Effector memory CD4-positive, alpha-beta T cell (primary cell): ENCODE measurements at regions not wholly inside any gene's neighbourhood (a gene's known extent, or its start where the extent isn't known, plus 50 kb on each side); places are given as distances from the start of the nearest gene placed in this dataset.
A peak's percentile ranks its signal among the peaks of the same experiment; 100 is the strongest.

ENCODE experiments used
- DNase-seq, 3 donors: peaks; one replicate each; pipeline ENCODE4 v3.0.0-alpha.2; 2020
- H3K27ac ChIP-seq: 2 replicates; pipeline ENCODE4 v1.7.0; 2013; ENCODE audit warnings: mild to moderate bottlenecking, low read length, moderate library complexity; ENCODE audit not compliant: insufficient read depth, poor library complexity, severe bottlenecking
- H3K27me3 ChIP-seq: replicated peaks from 2 replicates; pipeline ENCODE4 v1.7.0; 2013; ENCODE audit warnings: mild to moderate bottlenecking, low read length; ENCODE audit not compliant: insufficient read depth, control insufficient read depth, poor library complexity, severe bottlenecking
- H3K36me3 ChIP-seq: 2 replicates; pipeline ENCODE4 v1.7.0; 2013; ENCODE audit warnings: mild to moderate bottlenecking, low read length, moderate library complexity; ENCODE audit not compliant: control insufficient read depth, insufficient read depth
- H3K4me1 ChIP-seq: 2 replicates; pipeline ENCODE4 v1.7.0; 2013; ENCODE audit warnings: low read length, mild to moderate bottlenecking; ENCODE audit not compliant: control insufficient read depth, insufficient read depth, poor library complexity, severe bottlenecking
- H3K4me3 ChIP-seq: 2 replicates; pipeline ENCODE4 v1.7.0; 2013; ENCODE audit warnings: low read length, low read depth, mild to moderate bottlenecking; ENCODE audit not compliant: insufficient read depth, poor library complexity, severe bottlenecking
- H3K9me3 ChIP-seq: 2 replicates; pipeline ENCODE4 v1.7.0; 2013; ENCODE audit warnings: mild to moderate bottlenecking, low read length, moderate library complexity; ENCODE audit not compliant: control insufficient read depth

DNA sequence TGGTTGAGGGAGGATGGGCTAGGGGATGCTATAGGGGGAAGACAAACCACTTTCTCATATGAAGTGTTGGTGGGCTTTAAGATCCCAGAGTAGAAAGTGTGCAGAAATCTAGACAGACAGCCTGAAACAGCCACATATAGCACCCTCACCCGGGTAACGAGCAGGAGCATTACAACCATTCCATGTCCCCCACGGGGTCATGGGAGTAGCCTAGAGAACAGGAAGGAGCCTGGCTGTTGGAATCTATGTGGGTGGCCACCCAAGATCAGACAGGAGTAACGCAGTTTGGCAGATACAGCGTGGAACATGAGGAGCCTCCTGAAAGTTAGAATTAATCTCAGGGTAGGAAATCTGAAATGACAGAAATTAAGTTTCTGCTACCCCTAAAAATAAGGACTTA is 146.1 kb upstream of the RAI14 start:
- Histone ChIP-seq H3K27ac (no peak overlapping the region), H3K36me3 (no peaks in the 10 kb centered on the region), H3K9me3 (no peaks in the 10 kb centered on the region), H3K4me3 (no peak overlapping the region), H3K27me3 (no peaks in the 10 kb centered on the region), H3K4me1 (no peaks in the 10 kb centered on the region)
- no peak for DNase-seq

DNA sequence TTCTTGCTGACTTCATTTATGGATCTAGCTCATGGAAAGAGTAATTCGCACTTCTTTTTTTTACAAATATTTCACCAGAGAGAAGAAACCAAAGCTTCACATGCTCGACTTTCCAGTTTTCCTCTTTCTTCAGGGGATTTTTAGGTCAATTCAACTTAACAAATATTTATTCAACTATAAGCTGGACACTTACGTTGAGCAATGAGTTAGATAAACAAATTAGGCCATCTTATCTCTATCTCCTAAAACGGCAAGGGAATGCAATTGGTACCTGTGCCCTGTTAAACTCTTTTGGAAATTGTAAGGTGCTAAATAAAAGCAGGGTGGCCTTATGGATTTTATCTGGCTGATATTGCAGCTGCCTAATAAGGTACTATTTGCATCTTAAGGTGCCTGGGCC is 145.1 kb upstream of the RAI14 start:
- no peak for DNase-seq

DNA sequence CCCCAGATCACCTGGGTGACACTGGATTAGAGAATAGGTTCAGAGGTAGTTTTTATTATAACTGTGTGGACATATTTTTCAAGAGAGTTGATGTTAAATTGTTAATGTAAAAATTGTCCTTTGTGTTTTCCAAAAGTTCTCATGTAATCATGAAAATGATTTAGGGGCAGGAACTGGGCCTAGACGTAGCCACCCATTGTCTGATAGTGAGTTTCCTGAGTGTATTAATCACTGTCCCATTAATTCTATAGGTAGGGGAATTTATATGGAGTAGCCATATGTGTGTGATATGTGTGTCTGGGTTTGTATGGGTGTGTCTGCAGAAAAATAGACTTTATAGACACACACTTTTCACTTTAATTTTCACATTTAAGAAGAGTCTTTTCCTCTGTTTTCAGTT is 144.6 kb upstream of the RAI14 start:
- Histone ChIP-seq H3K27me3 (no peaks in the 10 kb centered on the region), H3K36me3 (no peaks in the 10 kb centered on the region), H3K4me1 (no peaks in the 10 kb centered on the region), H3K9me3 (no peaks in the 10 kb centered on the region), H3K27ac (no peak overlapping the region), H3K4me3 (no peak overlapping the region)
- no peak for DNase-seq

More for the DNA sequence above, 145.1 kb upstream of the RAI14 start:
- Histone ChIP-seq H3K36me3 (no peaks in the 10 kb centered on the region), H3K27ac (no peak overlapping the region), H3K4me1 (no peaks in the 10 kb centered on the region), H3K9me3 (no peaks in the 10 kb centered on the region), H3K4me3 (no peak overlapping the region), H3K27me3 (no peaks in the 10 kb centered on the region)

DNA sequence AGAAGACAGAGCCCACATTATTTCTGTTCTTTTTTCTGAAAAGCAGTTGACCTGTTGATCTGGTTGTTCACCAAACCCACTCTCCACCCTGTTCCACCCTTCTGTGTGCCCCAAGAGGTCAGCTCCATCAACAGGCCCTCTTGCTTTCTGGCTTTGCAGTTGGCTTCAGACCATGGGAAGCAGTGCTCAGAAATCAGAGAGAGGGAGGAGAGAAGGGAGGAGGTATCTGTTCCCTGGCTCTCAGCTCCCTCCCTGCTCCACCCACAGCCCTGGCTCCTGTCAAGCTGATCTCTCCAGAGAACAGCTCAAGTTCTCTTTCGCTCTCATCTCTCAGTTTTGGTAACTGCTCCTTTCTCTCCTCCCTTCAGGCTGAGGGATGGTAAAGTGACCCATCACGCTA is 144.2 kb upstream of the RAI14 start:
- H3K9me3 ChIP-seq = no peaks in the 10 kb centered on the region
- H3K4me3 ChIP-seq = no peak overlapping the region
- H3K36me3 ChIP-seq = no peaks in the 10 kb centered on the region
- H3K27me3 ChIP-seq = no peaks in the 10 kb centered on the region
- no peaks in the 10 kb centered on the region for H3K4me1 ChIP-seq
- DNase-seq = no peak
- H3K27ac ChIP-seq = no peak overlapping the region

DNA sequence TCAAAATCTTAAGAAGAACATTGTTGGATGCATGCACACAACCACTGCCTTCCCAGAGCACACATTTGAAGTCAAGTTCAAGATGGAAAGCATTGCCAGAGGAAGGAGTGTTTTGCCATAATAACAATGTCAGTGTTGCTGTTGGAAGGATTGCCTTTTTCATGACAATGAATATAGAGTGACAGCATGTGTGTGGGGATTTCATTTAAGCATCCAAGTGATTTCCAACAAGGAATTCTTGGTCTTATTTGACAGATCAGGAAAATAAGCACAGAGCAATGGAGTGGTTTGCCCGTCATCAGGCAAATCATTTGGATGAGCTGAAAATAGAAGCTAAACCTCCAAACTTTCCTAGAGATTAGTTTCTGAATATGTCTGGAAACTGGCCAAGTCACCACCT is 140.0 kb upstream of the RAI14 start:
- Histone ChIP-seq H3K27me3 (no peaks in the 10 kb centered on the region), H3K27ac (no peak overlapping the region), H3K4me1 (no peaks in the 10 kb centered on the region), H3K4me3 (no peak overlapping the region), H3K9me3 (no peaks in the 10 kb centered on the region), H3K36me3 (no peaks in the 10 kb centered on the region)
- no peak for DNase-seq

DNA sequence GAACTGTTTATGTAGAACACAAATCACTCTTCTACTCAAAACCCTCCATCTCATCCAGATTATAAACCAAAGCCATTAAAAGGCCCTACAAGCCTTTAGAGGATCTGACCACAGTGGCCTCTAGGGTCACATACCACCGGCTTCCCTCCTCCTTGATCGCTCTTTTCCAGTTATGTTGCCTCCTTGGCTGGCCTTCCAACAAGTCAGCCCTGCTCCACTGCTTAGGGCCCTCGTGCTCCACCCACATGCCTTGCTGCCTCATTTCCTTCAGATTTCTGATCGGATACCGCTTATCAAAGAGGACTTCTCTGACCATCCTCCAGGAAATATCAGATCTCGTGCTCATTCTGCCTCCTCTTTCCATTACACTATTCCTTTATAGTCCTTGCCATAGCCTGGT is 139.4 kb upstream of the RAI14 start:
- Histone ChIP-seq H3K4me3 (no peak overlapping the region), H3K27ac (no peak overlapping the region), H3K27me3 (no peaks in the 10 kb centered on the region), H3K36me3 (no peaks in the 10 kb centered on the region), H3K4me1 (no peaks in the 10 kb centered on the region), H3K9me3 (no peaks in the 10 kb centered on the region)
- no peak for DNase-seq

DNA sequence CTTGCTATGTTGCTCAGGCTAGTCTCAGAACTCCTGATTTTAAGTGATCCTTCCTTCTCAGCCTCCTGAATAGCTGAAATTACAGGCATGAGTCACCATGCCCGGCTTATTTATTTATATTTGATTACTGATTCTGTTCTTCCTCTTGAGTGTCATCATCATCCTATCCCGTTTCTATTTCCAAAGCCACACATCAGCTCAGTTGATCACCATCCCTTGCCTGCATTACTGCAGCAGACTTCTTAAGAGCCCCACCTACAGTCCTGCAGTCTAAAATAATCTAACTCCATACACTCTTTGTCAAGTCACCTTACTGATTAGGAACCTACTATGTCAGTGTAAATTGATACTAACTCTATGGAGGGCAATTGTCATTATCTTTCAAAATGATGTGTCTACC is 138.9 kb upstream of the RAI14 start:
- Histone ChIP-seq H3K4me1 (no peaks in the 10 kb centered on the region), H3K27ac (no peak overlapping the region), H3K27me3 (no peaks in the 10 kb centered on the region), H3K4me3 (no peak overlapping the region), H3K9me3 (no peaks in the 10 kb centered on the region), H3K36me3 (no peaks in the 10 kb centered on the region)
- DNase-seq = no peak

DNA sequence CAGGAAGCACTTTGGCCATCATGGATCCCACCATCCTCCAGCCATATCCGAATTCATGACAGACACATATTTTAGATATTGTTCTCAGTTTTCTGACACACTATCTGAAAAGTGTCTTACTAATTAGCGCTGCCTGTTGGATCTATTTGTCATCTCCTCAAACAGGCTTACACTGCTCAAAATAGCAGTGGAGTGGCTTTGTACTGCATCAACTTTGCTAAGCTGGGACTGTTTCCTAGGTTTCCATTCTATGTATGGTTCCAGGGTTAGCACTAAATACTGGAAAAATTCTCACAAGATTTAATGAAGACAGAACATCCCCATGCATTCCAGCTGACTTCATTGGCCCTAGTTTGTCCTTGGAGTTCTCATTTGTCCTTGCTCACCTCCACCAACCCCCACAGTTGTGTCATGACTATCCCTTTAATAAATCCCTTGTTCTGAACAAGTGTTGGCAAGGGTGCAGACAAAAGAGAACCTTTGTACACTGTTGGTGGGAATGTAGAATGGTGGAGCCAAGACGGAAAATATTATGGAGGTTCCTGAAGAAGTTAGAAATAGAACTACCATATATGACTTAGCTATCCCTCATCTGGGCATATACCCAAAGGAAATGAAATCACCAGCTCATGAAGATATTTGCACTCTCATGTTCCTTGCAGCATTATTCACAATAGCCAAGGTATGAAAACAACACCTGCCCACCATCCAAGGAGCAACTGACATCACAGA is 136.5 kb upstream of the RAI14 start:
- H3K4me3 ChIP-seq = no peak overlapping the region
- H3K9me3 ChIP-seq = no peaks in the 10 kb centered on the region
- no peaks in the 10 kb centered on the region for H3K4me1 ChIP-seq
- no peaks in the 10 kb centered on the region for H3K36me3 ChIP-seq
- H3K27me3 ChIP-seq = no peaks in the 10 kb centered on the region
- DNase-seq = no peak
- no peak overlapping the region for H3K27ac ChIP-seq

DNA sequence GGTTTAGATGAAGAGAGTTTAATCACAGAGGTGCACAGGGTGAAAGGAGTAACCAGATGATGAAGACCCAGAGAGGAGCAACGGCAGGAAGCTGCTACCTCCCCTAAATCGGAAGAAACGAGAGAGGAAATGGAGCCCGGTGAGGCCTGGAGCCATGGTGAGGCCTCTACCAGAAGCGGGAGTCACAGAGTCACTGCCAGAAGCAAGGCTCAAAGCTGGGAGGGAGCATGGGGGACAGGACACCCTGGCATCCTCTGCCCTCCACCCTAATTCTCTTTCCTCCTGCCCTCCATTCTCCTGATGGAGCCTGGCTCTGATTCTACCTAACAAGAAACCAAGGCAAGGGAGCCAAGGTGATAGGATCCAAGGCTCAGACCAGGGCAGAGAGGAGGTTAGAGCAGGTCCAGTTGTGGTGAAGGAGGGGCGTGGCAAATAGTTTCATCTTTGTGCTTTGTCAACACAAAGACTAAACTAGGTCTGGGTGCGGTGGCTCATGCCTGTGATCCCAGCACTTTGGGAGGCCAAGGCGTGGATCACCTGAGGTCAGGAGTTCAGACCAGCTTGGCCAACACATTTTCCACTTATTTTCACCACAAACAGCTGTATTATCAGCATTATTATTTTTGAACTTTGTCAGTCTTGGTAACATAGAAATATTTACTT is 134.4 kb upstream of the RAI14 start:
- Histone ChIP-seq H3K4me1 (no peaks in the 10 kb centered on the region), H3K4me3 (no peak overlapping the region), H3K27ac (no peak overlapping the region), H3K9me3 (no peaks in the 10 kb centered on the region), H3K36me3 (no peaks in the 10 kb centered on the region), H3K27me3 (no peaks in the 10 kb centered on the region)
- DNase-seq = no peak

DNA sequence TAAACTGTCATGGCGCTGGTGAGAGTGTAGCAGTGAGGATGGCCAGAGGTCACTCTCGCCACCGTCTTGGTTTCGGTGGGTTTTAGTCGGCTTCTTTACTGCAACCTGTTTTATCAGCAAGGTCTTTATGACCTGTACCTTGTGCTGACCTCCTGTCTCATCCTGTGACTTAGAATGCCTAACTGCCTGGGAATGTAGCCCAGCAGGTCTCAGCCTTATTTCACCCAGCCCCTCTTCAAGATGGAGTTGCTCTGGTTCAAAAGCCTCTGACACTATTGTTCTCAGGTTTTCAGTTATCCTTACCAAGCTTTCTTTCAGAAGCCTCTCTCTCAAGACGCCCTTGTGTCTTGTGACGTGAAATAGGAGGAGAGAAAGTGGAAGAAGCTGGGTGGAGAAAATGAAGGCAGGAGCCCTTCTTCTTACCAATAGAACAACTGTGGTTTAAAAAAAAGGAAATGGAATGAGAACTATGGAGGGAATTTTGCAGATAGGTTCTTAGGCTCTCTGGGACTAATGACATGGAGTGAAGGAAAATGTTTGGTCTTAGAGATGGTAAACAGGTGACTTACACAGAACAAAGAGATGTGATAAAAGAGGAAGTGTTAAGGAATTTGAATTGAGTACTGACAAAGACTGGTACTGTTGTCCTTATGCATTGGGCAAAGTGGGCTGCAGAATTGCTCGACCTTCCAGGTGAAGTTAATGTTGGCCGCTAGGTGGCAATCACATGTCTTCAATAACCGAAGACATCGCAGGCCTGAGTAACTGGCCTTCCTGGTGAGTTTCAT is 133.3 kb upstream of the RAI14 start:
- H3K27ac ChIP-seq = no peak overlapping the region
- H3K9me3 ChIP-seq = no peaks in the 10 kb centered on the region
- no peaks in the 10 kb centered on the region for H3K36me3 ChIP-seq
- no peaks in the 10 kb centered on the region for H3K4me1 ChIP-seq
- DNase-seq = peak; percentile 1 to 36 (median 2)
- H3K27me3 ChIP-seq = no peaks in the 10 kb centered on the region
- no peak overlapping the region for H3K4me3 ChIP-seq
